ENCODE measurements at regions not wholly inside any gene's neighbourhood (a gene's known extent, or its start where the extent isn't known, plus 50 kb on each side); places are given as distances from the start of the nearest gene placed in this dataset.

DNA sequence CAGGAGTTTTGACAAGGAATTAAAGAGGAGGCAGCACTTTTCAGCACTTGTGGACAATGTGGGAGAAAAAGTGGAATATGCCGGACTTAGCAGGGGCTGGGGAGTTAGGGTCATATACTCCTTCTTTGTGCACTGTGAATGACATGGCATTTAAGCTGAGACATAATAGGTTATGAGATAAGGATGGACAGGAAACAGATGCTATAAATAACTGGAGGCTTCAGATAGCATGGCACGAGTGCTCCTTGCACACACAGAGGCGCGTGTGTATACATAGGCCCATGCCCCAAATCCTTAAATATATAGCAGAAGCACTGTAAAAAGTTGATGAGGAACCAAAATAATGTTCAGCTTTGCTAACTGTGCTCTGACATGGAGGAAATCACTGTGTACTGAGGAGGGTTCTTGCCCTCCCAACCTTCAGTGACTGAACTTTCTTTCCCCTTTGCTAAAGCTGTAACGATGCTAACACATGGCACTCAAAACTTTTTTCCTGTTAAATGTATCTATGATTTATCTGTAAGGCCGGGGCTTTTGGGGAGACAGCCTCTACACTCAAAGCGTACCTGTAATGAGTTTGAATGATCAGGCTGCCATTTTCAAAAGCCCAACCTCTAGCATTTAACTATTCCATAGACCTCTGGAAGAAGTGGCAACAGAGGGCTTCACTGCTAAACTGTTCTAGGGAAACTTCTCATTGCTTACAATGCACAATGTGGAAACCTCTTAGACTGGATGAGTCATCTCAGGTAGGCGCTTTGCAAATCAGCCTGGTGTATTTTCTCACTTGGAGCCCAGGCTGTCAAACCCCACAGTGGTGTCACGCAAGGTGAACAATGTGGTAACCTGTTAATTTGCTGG lies 784.6 kb downstream of the NR2F2 start:
- DNase-seq = no peak

GRCh38 chr15:97115761-97116070 lies 785.2 kb downstream of the NR2F2 start:
- no peak for DNase-seq

GRCh38 chr15:97124790-97125189 lies 794.3 kb downstream of the NR2F2 start:
- no peak for DNase-seq

DNA sequence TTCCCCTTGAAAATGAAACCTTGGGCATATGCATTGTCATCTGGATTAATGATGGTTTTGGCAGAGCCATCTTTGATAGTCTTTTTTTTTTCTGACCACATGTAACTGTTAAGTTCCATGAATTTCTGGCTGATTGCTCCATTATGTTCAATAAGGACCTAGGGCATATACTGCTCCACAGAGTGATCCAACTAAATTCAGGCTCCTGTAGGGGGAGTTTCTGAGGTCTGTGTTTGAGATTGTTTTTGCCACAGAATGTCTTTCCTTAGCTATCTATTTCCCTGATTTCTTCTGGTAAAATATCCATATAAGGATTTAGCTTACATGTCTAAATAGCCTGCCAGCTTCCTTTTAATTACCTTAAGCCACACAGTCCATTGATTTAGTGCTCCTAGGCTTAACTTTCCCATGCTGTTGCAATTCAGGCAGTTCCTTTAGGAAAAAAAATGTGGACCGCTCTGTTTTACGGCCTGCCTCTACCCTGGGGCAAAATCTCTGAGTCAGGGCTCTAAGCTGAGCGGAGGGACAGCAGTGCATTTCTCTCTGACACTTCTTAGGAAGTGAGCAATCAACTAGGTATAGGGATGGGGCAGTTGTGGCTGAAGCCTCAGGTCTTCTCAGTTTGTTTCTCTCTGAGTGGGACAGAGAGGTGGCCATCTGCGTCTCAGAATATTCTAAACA lies 796.2 kb downstream of the NR2F2 start:
- no peak for DNase-seq

DNA sequence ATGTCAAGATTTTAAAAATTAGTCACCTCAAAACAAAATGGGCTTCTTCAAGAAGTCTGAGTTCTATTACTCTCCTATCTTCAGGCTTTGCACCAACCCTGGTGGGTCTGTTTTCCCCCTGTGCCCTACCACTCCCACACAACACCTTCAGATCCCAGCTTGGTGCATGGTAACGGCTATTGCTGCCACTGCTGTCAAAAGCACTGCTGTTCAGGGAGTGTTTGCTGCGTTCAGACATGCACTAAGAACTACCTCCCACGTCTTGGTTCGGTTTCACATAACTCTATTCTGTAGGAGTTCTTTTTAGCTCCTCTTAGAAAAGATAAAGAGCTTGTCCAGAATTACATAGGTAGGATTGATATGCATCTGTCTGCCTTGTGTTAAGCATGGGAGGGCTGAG lies 799.2 kb downstream of the NR2F2 start:
- no peak for DNase-seq

- DNase-seq = no peak
Measured at GRCh38 chr15:97140216-97140615, 809.7 kb downstream of the NR2F2 start.

- no peak for DNase-seq
Measured at GRCh38 chr15:97141360-97141759, 810.9 kb downstream of the NR2F2 start.

DNA sequence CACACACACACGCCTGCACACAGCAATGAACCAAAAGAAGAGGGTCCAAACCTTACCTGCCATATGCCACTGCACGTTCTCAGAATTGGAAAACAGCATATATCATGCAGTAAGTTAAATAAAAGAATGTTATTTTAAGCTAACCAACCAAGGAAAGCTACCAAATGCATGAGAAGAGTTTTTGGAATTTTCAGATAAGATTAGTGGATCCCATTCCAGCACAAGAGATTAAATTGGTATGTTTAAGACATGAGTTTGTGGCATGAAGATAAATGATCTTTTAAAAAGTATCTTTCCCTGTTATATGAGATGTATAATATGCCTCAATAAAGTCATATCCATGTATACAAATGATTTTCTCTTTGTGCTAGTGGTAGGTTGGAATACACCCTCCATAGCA lies 811.4 kb downstream of the NR2F2 start:
- no peak for DNase-seq

GRCh38 chr15:97143592-97144376 lies 813.3 kb downstream of the NR2F2 start:
- no peak for DNase-seq

- no peak for DNase-seq
Measured at GRCh38 chr15:97144377-97144711, 813.8 kb downstream of the NR2F2 start.

- DNase-seq = no peak
Measured at GRCh38 chr15:97146929-97147870, 813.3 kb upstream of the ARRDC4 start.

- no peak for DNase-seq
Measured at GRCh38 chr15:97153356-97153965, 807.0 kb upstream of the ARRDC4 start.

- DNase-seq = no peak
Measured at GRCh38 chr15:97156739-97157265, 803.7 kb upstream of the ARRDC4 start.

- DNase-seq = no peak
Measured at GRCh38 chr15:97162805-97163495, 797.6 kb upstream of the ARRDC4 start.

- no peak for DNase-seq
Measured at GRCh38 chr15:97165205-97165604, 795.3 kb upstream of the ARRDC4 start.

DNA sequence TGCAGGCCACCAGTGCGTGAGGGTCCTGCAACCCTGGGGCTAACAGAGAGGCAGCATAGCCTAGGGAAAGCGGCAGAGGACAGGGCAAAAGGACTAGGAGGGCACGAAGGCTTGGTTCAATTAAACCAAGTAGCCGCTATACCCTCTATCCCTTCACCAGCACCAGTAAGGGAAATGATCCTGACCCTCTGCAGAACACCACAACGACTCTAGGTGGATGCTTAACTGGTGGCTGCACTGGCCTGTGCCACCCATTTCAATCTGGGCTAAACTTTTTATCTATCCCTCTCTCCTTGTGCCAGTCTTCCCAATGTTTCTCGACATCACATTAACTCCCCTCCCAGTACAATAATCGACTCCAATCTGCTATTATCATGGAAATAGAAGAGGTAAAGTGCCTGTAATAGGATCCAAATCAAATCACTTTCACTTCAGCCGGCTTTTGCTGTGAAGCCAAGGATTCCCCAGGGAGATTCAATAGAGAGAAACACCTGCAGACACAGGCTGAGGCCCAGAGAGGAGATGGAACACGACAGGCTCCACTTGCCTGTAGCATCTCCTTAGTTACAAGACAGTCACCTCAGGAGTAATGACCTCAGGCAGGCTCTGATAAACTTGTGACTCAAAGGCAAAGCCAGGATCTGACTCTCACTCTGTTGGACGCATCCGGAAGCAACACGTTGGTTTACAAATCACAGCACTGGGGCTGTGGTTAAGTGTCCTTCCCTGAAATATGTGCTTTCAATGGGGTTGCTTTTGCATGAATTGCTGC lies 791.6 kb upstream of the ARRDC4 start:
- no peak for DNase-seq

- DNase-seq = no peak
Measured at GRCh38 chr15:97171556-97171955, 788.9 kb upstream of the ARRDC4 start.

DNA sequence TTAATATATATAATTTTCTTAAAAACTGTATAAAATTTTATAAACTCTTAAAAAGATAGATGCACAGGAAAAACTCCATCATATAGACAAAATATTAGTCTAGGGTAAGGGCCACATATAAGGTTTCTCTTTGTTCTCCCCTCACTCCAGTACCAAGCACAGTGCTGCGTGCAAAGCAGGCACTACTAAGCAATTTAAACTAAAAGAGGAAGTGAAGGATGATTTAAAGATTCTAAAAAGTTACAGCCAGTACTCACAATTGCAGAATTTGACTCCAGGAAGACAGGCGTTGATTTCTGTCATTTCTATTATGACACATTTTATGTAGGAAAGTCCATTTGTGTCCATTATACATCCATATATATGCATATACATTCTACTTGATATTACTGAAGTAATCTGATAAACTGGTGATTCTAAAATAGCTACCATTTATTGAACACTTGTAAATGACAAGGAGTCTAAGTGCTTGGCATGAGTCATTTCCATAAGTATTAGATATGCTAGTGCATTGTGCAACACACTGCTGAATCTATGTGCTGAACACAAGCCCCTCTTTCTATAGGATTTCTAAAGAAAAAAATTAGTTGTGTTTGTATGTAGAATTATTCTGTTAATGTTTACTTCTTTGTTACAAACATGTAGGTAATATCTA lies 785.5 kb upstream of the ARRDC4 start:
- DNase-seq = no peak

GRCh38 chr15:97177151-97177577 lies 783.3 kb upstream of the ARRDC4 start:
- no peak for DNase-seq

DNA sequence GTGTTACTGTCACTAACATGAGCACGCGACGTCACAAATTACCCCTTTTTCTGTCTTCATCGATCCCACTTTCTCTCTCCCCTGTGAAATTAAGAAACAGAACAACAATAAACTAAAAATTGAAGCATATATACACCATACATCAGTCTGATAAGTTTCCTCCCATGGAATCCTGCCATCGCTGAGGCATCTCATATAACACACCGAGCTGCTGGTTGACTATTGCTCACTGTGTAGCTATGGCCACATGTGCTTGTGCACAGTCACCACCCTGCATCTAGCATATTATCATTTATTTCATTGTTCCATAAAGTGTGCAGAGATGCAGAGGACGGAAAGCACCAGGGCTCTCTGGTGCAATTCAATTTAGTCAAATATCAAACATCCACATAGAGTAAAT lies 777.9 kb upstream of the ARRDC4 start:
- no peak for DNase-seq

All from C1 segment of cervical spinal cord (tissue), 14 donors.